ENCODE measurements at regions not wholly inside any gene's neighbourhood (a gene's known extent, or its start where the extent isn't known, plus 50 kb on each side); places are given as distances from the start of the nearest gene placed in this dataset.

GRCh38 chr9:90055226-90055625 is 450.4 kb downstream of the GADD45G start:
- H3K79me2 ChIP-seq (ENCODE audit: insufficient read depth, low read length) = no peaks in the 10 kb centered on the region
- H3K4me3 ChIP-seq (replicated peaks in 1 of 2; ENCODE audit: low read depth in 1 of 2, low read length in 2 of 2) = no peak overlapping the region
- no peaks in the 10 kb centered on the region; a peak in 1 of 4 replicates for H3K4me1 ChIP-seq (ENCODE audit: control insufficient read depth in 1 of 2, insufficient read depth in 2 of 2, low read length in 2 of 2)
- ChIA-PET RAD21 (ENCODE audit: low non-redundant PET in 1 of 2, low total read pairs in 2 of 2, uncharacterized antibody in 2 of 2, unreplicated experiment in 2 of 2) (no interaction called here), CTCF (no interaction called here), POLR2A (no interaction called here)
- H2AFZ ChIP-seq (ENCODE audit: low read depth, low read length, poor library complexity, severe bottlenecking) = no peak overlapping the region
- TF ChIP-seq CTCF (IDR thresholded peaks at IDR 0.05 in 2 of 3, conservative IDR thresholded peaks at IDR 0.05 in 1 of 3; ENCODE audit: borderline replicate concordance in 1 of 3, insufficient read depth in 1 of 3, low read depth in 2 of 3, low read length in 2 of 3) (no peak), EZH2phosphoT487 (IDR thresholded peaks at IDR 0.05; ENCODE audit: borderline replicate concordance) (no peak), RAD21 (IDR thresholded peaks at IDR 0.05; ENCODE audit: low read depth) (no peak), SP1 (IDR thresholded peaks at IDR 0.05; ENCODE audit: low read depth) (no peak), CEBPB (IDR thresholded peaks at IDR 0.05; ENCODE audit: low read depth) (no peak), POLR2AphosphoS5 (IDR thresholded peaks at IDR 0.05; ENCODE audit: low read depth, low read length) (no peak), SRF (IDR thresholded peaks at IDR 0.05; ENCODE audit: low read depth) (no peak), ELF1 (IDR thresholded peaks at IDR 0.05; ENCODE audit: borderline replicate concordance, low read depth) (no peak), EGR1 (IDR thresholded peaks at IDR 0.05; ENCODE audit: low read depth) (no peak), MAX (IDR thresholded peaks at IDR 0.05) (no peak), YY1 (IDR thresholded peaks at IDR 0.05; ENCODE audit: extremely low read depth, insufficient replicate concordance, low read depth, low read length) (no peak), ATF3 (IDR thresholded peaks at IDR 0.05) (no peak)
- ATAC-seq (no peak), DNase-seq (ENCODE audit: low read depth, low spot score) (no peak)
- no peaks in the 10 kb centered on the region for H3K36me3 ChIP-seq (ENCODE audit: control insufficient read depth in 1 of 2, insufficient read depth in 2 of 2, low read length in 2 of 2)
- no TSS peak for BruUV-seq (replicated peaks)
- no peak overlapping the region for H3K9ac ChIP-seq (ENCODE audit: low read length)
- no peak overlapping the region for H3K27ac ChIP-seq (ENCODE audit: low read depth, low read length)
- H4K20me1 ChIP-seq (ENCODE audit: insufficient read depth) = no peaks in the 10 kb centered on the region
- no peaks in the 10 kb centered on the region for H3K27me3 ChIP-seq (ENCODE audit: insufficient read depth, low read length)
- H3K4me2 ChIP-seq (ENCODE audit: low read length) = no peak overlapping the region
- intact Hi-C loops (cut with micrococcal nuclease) = no loop called here
- no peaks in the 10 kb centered on the region for H3K9me2 ChIP-seq (ENCODE audit: insufficient read depth)
- no peaks in the 10 kb centered on the region for H3K9me3 ChIP-seq (ENCODE audit: control insufficient read depth in 1 of 2, insufficient read depth in 1 of 2, low read depth in 1 of 2, low read length in 2 of 2)
